AG04449 (cell line): ENCODE measurements at regions not wholly inside any gene's neighbourhood (a gene's known extent, or its start where the extent isn't known, plus 50 kb on each side); places are given as distances from the start of the nearest gene placed in this dataset.
A peak's percentile ranks its signal among the peaks of the same experiment; 100 is the strongest.

Experiments used
- CTCF ChIA-PET: fragments of 350-600 bp; formaldehyde crosslinking; extraction: SDS; loops from one replicate; lab custom pipeline; 2021; ENCODE audit warnings: antibody characterized with exemption; lab: Yijun Ruan, JAX
- POLR2A ChIA-PET: fragments of 400-600, 350-600 bp; formaldehyde crosslinking; extraction: SDS; loops from one replicate; lab custom pipeline; 2020; ENCODE audit warnings: antibody characterized with exemption, inconsistent platforms; lab: Yijun Ruan, JAX
- DNase-seq: peaks from one replicate; pipeline ENCODE4 v3.0.0-alpha.2; 2010; ENCODE audit warnings: low read depth, low spot score
- H3K4me3 ChIP-seq: 2 replicates; pipeline ENCODE4 v1.5.1; 2011; ENCODE audit warnings: low read depth, mild to moderate bottlenecking, control low read depth, low read length
- TF ChIP-seq, protein P1 (sequence below): IDR thresholded peaks from one replicate; pipeline ENCODE4 v1.5.1; 2011; ENCODE audit warnings: mild to moderate bottlenecking, moderate library complexity, low read length, control low read depth, inconsistent platforms; ENCODE audit not compliant: insufficient read depth; ENCODE audit errors: missing control alignments

DNA sequence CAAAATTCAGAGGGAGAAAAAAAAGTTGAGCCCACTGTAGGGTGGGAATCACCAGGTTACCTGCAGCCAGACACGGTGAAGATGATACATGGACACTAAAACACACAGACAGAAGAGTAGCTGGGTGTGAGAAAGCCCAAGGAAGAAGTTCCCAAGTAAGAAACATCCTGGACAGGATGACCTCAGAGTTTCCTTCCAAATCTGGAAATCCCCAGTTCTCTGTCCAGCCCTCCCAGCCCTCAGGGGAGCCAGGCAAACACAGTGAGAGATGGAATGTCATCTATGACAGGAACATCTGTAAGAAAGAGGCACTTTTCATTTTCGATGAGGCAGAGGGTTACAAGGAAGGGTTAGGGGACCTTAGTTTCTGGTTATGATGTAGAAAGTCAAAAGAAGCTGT lies 125.1 kb upstream of the LYZL1 start:
- peak; percentile 52 for DNase-seq
- no peak overlapping the region for H3K4me3 ChIP-seq
- CTCF ChIA-PET = interaction anchor here (0.9 to 1.2 kb wide), 2 partner anchors 14 to 141 kb away, joined by 3 to 4 read pairs; no protein-coding TSS in a partner anchor
- TF ChIP-seq, protein P1, sequence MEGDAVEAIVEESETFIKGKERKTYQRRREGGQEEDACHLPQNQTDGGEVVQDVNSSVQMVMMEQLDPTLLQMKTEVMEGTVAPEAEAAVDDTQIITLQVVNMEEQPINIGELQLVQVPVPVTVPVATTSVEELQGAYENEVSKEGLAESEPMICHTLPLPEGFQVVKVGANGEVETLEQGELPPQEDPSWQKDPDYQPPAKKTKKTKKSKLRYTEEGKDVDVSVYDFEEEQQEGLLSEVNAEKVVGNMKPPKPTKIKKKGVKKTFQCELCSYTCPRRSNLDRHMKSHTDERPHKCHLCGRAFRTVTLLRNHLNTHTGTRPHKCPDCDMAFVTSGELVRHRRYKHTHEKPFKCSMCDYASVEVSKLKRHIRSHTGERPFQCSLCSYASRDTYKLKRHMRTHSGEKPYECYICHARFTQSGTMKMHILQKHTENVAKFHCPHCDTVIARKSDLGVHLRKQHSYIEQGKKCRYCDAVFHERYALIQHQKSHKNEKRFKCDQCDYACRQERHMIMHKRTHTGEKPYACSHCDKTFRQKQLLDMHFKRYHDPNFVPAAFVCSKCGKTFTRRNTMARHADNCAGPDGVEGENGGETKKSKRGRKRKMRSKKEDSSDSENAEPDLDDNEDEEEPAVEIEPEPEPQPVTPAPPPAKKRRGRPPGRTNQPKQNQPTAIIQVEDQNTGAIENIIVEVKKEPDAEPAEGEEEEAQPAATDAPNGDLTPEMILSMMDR = no peak
- POLR2A ChIA-PET = no interaction called here

DNA sequence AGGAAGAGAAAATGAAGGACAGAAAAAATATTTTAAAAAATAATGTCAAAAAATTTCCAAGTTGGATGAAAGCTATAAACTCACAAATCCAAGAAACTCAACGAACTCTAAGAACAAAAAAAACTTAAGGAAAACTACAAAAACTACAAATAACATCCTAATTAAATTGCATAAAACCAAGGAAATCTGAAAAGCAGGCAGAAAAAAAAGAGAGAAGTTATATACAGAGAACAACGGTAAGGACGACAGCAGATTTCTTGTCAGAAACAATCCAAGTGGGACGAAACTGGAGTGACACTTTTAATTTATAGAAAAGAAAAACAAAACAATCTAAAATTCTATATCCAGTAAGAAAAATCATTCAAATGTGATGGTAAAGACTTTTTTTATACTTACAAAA lies 122.2 kb upstream of the LYZL1 start:
- ChIA-PET POLR2A (no interaction called here), CTCF (no interaction called here)
- no peak for DNase-seq
- no peak overlapping the region for H3K4me3 ChIP-seq
- TF ChIP-seq, protein P1 = no peak

GRCh38 chr10:29169021-29169420 lies 119.8 kb upstream of the LYZL1 start:
- ChIA-PET POLR2A (no interaction called here), CTCF (no interaction called here)
- H3K4me3 ChIP-seq = no peak overlapping the region
- TF ChIP-seq, protein P1 = no peak
- DNase-seq = no peak

DNA sequence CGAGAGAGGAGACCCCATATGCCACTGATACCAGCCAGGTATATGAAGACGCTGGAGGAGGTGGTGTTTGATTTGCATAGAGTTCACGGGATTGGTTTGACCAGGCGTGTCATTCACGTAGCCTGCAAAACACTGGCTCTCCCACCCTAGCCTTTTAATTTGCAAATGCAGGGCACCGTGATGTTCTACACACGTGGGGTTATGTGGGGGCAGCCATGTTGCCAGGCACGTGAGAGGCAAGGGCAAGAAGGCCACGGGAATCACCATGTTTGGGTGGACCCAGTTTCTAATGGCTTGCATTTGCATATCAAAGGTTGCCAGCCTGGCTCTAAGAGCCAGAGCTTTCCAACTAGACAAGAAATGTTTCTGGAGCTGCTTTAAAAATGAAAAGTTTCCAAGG lies 117.2 kb upstream of the LYZL1 start:
- CTCF ChIA-PET = interaction anchor here (1.3 kb wide), 1 partner anchor 14 kb away, joined by 3 read pairs; no protein-coding TSS in a partner anchor
- TF ChIP-seq, protein P1 = no peak

DNA sequence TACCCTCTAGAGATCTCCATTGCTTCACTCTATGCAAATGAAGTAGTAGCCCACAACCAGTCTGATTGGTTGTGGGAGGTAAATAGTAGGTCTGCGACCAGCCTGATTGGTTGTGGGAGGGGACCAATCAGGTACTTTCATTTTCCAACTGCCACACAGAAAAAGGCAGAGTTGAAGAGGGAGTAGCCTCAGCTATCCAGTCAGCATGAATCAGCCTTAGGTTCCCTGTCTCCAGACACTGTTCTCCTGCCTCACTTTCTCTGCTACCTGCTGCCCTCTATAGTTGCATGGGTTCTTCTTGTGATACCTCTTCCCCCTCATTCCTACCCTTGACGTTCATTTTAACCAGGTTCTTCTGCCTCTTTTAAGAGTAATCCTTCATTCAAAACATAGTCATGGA lies 114.5 kb upstream of the LYZL1 start:
- ChIA-PET POLR2A (no interaction called here), CTCF (interaction anchor here (0.7 kb wide), 1 partner anchor 46 kb away, joined by 3 read pairs; no protein-coding TSS in a partner anchor)
- TF ChIP-seq, protein P1 = no peak
- H3K4me3 ChIP-seq = no peak overlapping the region
- no peak for DNase-seq

More for the DNA sequence above, 117.2 kb upstream of the LYZL1 start:
- DNase-seq = no peak
- no peak overlapping the region for H3K4me3 ChIP-seq
- POLR2A ChIA-PET = no interaction called here

DNA sequence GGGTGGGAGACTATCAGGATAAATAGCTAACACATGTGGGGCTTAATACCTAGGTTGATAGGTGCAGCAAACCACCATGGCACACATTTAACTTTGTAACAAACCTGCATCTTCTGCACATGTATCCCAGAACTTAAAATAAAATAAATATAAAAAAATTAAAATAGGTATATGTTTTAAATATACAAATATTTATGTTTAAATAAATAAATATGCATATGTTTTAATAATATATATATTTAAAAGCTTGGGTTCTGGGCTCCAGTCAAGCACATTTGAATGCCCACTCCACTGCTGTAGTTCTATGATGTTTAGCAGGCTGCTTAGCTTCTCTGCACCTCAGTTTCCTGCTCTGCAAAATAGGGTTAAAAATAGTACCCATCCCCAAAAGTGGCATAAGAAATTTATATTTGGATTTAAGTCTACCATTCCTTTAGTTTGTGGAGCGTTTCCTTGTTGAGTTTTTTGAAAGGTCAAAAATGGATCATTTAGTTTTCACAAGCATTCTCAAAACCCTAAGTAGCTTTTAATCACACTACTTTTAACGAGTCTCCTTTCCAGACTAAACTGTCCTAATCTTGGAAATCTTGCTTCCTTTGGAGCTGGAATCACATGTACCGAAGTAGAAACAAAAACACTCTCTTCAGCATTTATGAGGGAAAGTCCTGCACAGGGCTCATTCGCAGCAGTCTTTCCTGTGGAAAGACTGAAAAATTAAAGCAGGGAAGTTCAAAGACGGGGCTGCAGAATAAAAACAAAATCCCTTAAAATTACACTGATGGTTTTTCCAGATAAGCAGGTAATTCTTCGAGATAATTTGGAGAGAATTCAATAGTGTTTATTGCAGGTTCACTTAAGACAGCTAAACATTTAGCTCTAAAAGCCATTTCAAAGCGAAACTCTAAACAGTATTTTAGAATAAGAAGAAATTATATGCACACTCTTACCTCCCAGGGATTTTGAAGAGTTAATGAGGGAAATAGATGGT lies 111.7 kb upstream of the LYZL1 start:
- H3K4me3 ChIP-seq = no peak overlapping the region
- DNase-seq = no peak
- ChIA-PET CTCF (interaction anchor here (0.9 to 1.3 kb wide), 4 partner anchors 10 to 514 kb away, joined by 3 read pairs; no protein-coding TSS in a partner anchor), POLR2A (interaction anchor here (0.5 kb wide), 1 partner anchor 336 kb away, joined by 3 read pairs; no protein-coding TSS in a partner anchor)
- TF ChIP-seq, protein P1 = no peak
